ENCODE measurements at regions not wholly inside any gene's neighbourhood (a gene's known extent, or its start where the extent isn't known, plus 50 kb on each side); places are given as distances from the start of the nearest gene placed in this dataset.

GRCh38 chr11:106496677-106497076, 419.2 kb downstream of the AASDHPPT start:
- no peak for TF ChIP-seq CTCF (conservative IDR thresholded peaks at IDR 0.05)
- no peak for TF ChIP-seq ZFX (IDR thresholded peaks at IDR 0.05)
